Smooth muscle cell (in vitro differentiated cells): ENCODE measurements at regions not wholly inside any gene's neighbourhood (a gene's known extent, or its start where the extent isn't known, plus 50 kb on each side); places are given as distances from the start of the nearest gene placed in this dataset.

Experiments used
- DNase-seq: peaks from one replicate; lab custom pipeline; 2025; ENCODE audit not compliant: unreplicated experiment; lab: John Stamatoyannopoulos, UW
- H2AFZ ChIP-seq: fragments of 200-600 bp; sonication (generic); 2 replicates; pipeline ENCODE4 v1.6.0; 2016; ENCODE audit warnings: antibody characterized with exemption, low read depth, mild to moderate bottlenecking
- H3F3A ChIP-seq: fragments of 200-600 bp; sonication (generic); 2 replicates; pipeline ENCODE4 v1.6.0; 2017; ENCODE audit warnings: antibody characterized with exemption, low read depth
- H3K27ac ChIP-seq: fragments of 200-600 bp; sonication (generic); 2 replicates; pipeline ENCODE4 v1.5.1; 2016; ENCODE audit warnings: low read depth, mild to moderate bottlenecking
- H3K27me3 ChIP-seq: fragments of 200-600 bp; sonication (generic); 2 replicates; pipeline ENCODE4 v1.6.1; 2016; ENCODE audit warnings: low read depth, mild to moderate bottlenecking
- H3K36me3 ChIP-seq: fragments of 200-600 bp; sonication (generic); 2 replicates; pipeline ENCODE4 v1.5.1; 2016; ENCODE audit warnings: low read depth
- H3K4me1 ChIP-seq: fragments of 200-600 bp; sonication (generic); 2 replicates; pipeline ENCODE4 v1.5.1; 2016; ENCODE audit warnings: low read depth
- H3K4me2 ChIP-seq: fragments of 200-600 bp; sonication (generic); 2 replicates; pipeline ENCODE4 v1.6.0; 2016; ENCODE audit warnings: mild to moderate bottlenecking
- H3K4me3 ChIP-seq: fragments of 200-600 bp; sonication (generic); 2 replicates; pipeline ENCODE4 v1.5.1; 2016; ENCODE audit warnings: mild to moderate bottlenecking
- H3K79me2 ChIP-seq: fragments of 200-600 bp; sonication (generic); 2 replicates; pipeline ENCODE4 v1.6.0; 2016; ENCODE audit warnings: low read depth, mild to moderate bottlenecking
- H3K9ac ChIP-seq: fragments of 200-600 bp; sonication (generic); 2 replicates; pipeline ENCODE4 v1.6.0; 2016; ENCODE audit warnings: low read depth
- H3K9me3 ChIP-seq: fragments of 200-600 bp; sonication (generic); replicated peaks from 2 replicates; pipeline ENCODE4 v1.5.1; 2016; ENCODE audit warnings: low read depth
- H4K20me1 ChIP-seq: fragments of 200-600 bp; sonication (generic); 2 replicates; pipeline ENCODE4 v1.6.0; 2016; ENCODE audit warnings: low read depth
- WGBS: methylation state at CpG from one replicate; pipeline ENCODE4 v1.1.7; 2016; ENCODE audit warnings: low lambda C conversion rate; 5-methylcytosine and 5-hydroxymethylcytosine counted together
- TF ChIP-seq, protein P1 (sequence below): fragments of 200-600 bp; sonication (generic); IDR thresholded peaks from 2 replicates; pipeline ENCODE4 v1.5.1; 2017; ENCODE audit warnings: borderline replicate concordance, mild to moderate bottlenecking, antibody characterized with exemption; ENCODE audit not compliant: insufficient read depth, poor library complexity, severe bottlenecking

DNA sequence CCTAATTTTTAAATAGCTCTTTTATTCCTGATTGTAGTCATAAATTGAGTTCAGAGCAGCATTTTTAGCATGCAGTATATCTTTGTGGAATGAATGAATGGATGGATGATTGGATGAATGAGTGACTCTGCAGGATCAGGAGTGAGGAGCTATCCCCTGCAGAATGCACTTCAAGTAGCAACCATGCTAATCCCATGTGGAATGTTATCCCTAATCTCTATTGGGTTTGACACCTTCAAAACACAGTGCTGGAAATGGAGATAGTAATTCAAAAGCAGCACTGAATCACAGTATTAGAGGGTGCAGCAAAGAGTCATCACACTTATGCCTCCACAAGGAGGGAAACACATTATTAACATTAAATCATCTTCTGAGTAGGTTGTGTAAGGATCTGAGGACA, 501.9 kb downstream of the SHISA9 start:
- Histone ChIP-seq H3K36me3 (no peaks in the 10 kb centered on the region), H3K79me2 (no peaks in the 10 kb centered on the region), H3K4me2 (no peak overlapping the region), H3K27me3 (no peaks in the 10 kb centered on the region), H3K4me3 (no peak overlapping the region), H2AFZ (no peak overlapping the region), H3F3A (no peaks in the 10 kb centered on the region), H3K4me1 (no peaks in the 10 kb centered on the region), H3K27ac (no peak overlapping the region), H4K20me1 (no peaks in the 10 kb centered on the region), H3K9ac (no peak overlapping the region), H3K9me3 (no peaks in the 10 kb centered on the region)
- TF ChIP-seq, protein P1, sequence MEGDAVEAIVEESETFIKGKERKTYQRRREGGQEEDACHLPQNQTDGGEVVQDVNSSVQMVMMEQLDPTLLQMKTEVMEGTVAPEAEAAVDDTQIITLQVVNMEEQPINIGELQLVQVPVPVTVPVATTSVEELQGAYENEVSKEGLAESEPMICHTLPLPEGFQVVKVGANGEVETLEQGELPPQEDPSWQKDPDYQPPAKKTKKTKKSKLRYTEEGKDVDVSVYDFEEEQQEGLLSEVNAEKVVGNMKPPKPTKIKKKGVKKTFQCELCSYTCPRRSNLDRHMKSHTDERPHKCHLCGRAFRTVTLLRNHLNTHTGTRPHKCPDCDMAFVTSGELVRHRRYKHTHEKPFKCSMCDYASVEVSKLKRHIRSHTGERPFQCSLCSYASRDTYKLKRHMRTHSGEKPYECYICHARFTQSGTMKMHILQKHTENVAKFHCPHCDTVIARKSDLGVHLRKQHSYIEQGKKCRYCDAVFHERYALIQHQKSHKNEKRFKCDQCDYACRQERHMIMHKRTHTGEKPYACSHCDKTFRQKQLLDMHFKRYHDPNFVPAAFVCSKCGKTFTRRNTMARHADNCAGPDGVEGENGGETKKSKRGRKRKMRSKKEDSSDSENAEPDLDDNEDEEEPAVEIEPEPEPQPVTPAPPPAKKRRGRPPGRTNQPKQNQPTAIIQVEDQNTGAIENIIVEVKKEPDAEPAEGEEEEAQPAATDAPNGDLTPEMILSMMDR = no peak
- no peak for DNase-seq

DNA sequence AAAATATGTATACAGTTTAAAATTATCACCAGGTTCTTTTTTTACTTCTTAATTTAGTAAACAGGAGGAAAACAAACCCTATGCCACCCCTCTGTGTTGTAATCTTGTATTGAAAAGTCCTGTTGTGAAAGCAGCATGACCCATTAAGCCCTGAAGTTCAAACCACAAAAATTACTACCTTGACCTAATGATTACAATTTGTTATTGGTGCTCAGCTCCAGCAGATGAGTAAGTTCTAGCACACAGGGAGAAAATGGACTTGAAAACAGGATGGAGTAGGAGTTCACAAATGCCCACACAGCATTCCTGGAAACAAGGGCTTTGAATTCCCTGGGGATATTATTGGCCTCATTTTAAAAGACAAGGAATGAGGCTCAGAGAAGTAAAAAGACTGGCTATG, 505.8 kb upstream of the ERCC4 start:
- Histone ChIP-seq H3K36me3 (no peaks in the 10 kb centered on the region), H3K4me3 (no peak overlapping the region)
- no peak for DNase-seq

GRCh38 chr16:13419589-13419988, 500.4 kb upstream of the ERCC4 start:
- H3K9me3 ChIP-seq = no peaks in the 10 kb centered on the region
- H3F3A ChIP-seq = no peaks in the 10 kb centered on the region
- WGBS = 95% methylated on average over 2 of the region's 2 CpGs
- no peaks in the 10 kb centered on the region for H3K79me2 ChIP-seq
- H2AFZ ChIP-seq = no peak overlapping the region
- H3K4me1 ChIP-seq = no peaks in the 10 kb centered on the region
- TF ChIP-seq, protein P1 = no peak
- no peak overlapping the region for H3K4me2 ChIP-seq
- no peaks in the 10 kb centered on the region for H3K27me3 ChIP-seq
- H3K27ac ChIP-seq = no peak overlapping the region
- no peaks in the 10 kb centered on the region for H4K20me1 ChIP-seq
- H3K36me3 ChIP-seq = no peaks in the 10 kb centered on the region
- H3K9ac ChIP-seq = no peak overlapping the region
- no peak for DNase-seq
- H3K4me3 ChIP-seq = no peak overlapping the region

More for the DNA sequence above, 505.8 kb upstream of the ERCC4 start:
- no peaks in the 10 kb centered on the region for H4K20me1 ChIP-seq
- no peaks in the 10 kb centered on the region for H3K4me1 ChIP-seq
- H3K9ac ChIP-seq = no peak overlapping the region
- H3K27ac ChIP-seq = peak overlapping the region; percentile 12
- no peaks in the 10 kb centered on the region for H3K27me3 ChIP-seq
- TF ChIP-seq, protein P1 = no peak
- no peaks in the 10 kb centered on the region for H3K9me3 ChIP-seq
- H2AFZ ChIP-seq = no peak overlapping the region
- H3K4me2 ChIP-seq = peak overlapping the region; percentile 28
- H3F3A ChIP-seq = no peaks in the 10 kb centered on the region
- H3K79me2 ChIP-seq = no peaks in the 10 kb centered on the region

- TF ChIP-seq, protein P1 = no peak
- H3K9me3 ChIP-seq = no peaks in the 10 kb centered on the region
- no peaks in the 10 kb centered on the region for H3K4me1 ChIP-seq
- WGBS = 13% methylated on average over 3 of the region's 3 CpGs
- no peaks in the 10 kb centered on the region for H3K27me3 ChIP-seq
- H3K4me3 ChIP-seq = no peak overlapping the region
- no peaks in the 10 kb centered on the region for H4K20me1 ChIP-seq
- H3K9ac ChIP-seq = peak overlapping the region; percentile 35
- H3K36me3 ChIP-seq = no peaks in the 10 kb centered on the region
- no peak for DNase-seq
- H3F3A ChIP-seq = no peaks in the 10 kb centered on the region
- H3K79me2 ChIP-seq = no peaks in the 10 kb centered on the region
- H3K4me2 ChIP-seq = peak overlapping the region; percentile 64
- H2AFZ ChIP-seq = no peak overlapping the region
- H3K27ac ChIP-seq = peak overlapping the region; percentile 85
Measured at GRCh38 chr16:13421726-13422125, 498.2 kb upstream of the ERCC4 start.
